GM21381 (cell line): ENCODE measurements at regions not wholly inside any gene's neighbourhood (a gene's known extent, or its start where the extent isn't known, plus 50 kb on each side); places are given as distances from the start of the nearest gene placed in this dataset.
"Not testable (repeated sequence)": the region's sequence is repeated elsewhere in the genome, so short reads cannot be mapped to it uniquely, and the experiment has no call there.

ENCODE experiments used
- ATAC-seq: cut with Tn5 transposase; IDR thresholded peaks from one replicate; pipeline ENCODE4 v1.9.1; 2021; ENCODE audit warnings: mild to moderate bottlenecking, moderate library complexity; ENCODE audit not compliant: unreplicated experiment

- ATAC-seq, result no peak
Measured at GRCh38 chr15:62869116-62869515, 173.4 kb upstream of the TPM1 start.

- ATAC-seq, result no peak
Measured at GRCh38 chr15:62870216-62870615, 172.3 kb upstream of the TPM1 start.

DNA sequence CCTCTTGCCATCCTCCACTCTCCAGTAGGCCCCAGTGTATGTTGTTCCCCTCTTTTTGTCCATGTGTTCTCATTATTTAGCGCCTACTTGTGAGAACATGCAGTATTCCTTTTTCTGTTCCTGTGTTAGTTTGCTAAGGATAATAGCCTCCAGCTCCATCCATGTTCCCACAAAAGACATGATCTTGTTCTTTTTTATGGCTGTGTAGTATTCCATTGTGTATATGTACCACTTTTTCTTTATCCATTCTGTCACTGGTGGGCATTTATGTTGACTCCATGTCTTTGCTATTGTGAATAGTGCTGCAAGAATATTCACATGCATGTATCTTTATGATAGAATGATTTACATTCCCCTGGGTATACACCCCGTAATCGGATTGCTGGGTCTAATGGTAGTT, 171.8 kb upstream of the TPM1 start:
- ATAC-seq, result not testable (repeated sequence)

DNA sequence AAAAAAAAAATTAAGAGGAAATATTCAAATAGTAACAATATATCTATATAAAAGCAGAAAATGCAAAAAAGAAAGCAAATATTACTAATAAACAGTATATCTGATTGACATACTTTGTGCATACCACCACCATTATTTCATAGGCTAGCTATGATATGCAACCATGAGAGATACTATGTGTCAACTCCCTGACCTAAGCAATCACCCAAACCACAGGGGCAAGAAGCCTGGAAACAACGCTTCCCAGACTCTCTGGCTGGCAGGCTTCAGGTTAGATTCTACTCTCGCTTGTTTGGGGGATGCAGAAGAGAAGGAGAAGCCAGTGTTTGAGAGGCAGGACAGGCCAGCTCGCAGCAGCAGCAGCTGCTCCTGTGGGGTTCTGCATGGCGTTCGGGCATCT, 169.3 kb upstream of the TPM1 start:
- ATAC-seq, result no peak

DNA sequence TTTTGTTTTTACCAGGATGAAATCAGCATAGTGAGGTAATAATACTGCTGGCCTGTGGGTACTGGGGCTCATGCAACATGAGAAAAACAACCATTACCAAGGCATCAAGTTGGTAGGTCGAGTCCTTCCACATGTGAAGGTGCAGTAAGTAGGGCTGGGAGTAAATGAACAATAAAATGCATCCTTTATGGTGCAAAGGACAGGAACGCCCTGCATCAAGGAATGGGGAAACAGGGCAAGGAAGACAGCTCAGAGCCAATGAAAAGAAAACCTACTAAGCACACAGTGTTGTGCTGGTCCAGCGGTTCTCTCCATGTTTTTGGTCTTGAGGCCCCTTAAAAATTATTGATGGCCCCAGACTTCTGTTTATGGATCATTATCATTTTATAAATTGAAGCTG, 168.5 kb upstream of the TPM1 start:
- no peak for ATAC-seq

GRCh38 chr15:62874959-62875625, 167.5 kb upstream of the TPM1 start:
- no peak for ATAC-seq

DNA sequence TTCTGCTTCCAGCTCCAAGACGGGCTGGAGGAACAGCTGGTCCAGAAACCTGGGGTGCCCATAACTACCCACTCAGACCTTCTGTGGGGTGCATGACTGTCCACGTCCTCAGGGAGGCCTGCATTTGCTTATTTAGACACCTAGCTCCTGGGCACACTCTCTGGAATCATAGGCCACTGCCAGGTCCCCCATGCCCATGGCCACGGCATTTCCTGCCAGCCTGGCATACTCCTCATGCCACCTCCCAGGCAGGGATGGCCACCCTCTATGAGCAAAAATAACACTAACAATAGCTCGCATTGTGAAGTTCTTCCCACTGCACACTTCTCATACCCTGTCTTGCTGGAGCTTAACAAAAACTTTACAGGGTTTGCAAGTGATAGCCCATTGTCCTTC, 166.9 kb upstream of the TPM1 start:
- ATAC-seq, result no peak

DNA sequence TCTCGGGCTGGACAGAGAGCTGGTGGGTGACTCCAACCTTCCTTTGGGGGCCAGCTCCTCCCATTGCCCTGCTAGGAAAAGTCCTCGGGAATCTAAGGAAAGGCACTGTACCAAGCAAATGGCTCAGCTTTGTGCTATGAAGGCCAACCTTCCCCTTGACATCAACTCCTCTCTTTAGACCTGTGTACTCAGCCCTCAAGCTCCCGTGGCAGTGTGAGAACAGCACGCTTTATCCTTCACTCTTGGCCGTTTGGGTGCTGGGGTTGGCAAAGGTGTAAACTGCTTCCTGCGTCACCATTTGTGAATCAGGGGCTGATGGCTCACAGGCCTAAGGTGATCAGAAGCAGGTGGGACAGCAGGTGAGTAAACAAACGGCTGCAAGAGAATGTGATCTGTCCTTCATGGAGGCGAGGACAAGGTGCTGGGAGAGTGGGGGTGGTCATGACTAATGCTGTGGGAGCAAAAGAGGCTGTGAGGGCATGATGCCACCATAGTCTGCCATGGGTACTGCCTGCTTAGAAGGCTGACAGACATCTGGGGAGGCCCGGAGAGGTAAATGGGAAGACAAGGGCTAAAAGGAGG, 165.2 kb upstream of the TPM1 start:
- ATAC-seq, result no peak

DNA sequence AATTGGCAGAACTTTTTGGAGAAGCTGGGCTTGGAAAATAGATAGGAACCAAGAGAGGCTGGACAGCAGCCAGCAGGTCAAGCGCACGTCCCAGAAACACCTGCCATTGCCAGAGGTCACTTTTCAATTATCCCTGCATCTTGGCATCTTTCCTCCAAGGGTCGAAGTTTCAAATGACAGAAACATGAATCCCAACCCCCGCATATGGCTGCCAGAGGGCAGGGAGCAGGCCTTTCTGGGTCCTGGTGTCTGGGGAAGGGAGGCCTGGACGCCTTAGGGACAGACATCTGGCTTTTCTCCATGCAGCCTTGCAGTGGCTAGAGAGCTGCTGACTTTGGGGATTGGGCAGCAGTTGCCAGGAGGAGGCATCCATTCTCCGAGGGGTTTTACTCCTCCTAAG, 164.5 kb upstream of the TPM1 start:
- no peak for ATAC-seq

GRCh38 chr15:62879770-62880169, 162.8 kb upstream of the TPM1 start:
- no peak for ATAC-seq

DNA sequence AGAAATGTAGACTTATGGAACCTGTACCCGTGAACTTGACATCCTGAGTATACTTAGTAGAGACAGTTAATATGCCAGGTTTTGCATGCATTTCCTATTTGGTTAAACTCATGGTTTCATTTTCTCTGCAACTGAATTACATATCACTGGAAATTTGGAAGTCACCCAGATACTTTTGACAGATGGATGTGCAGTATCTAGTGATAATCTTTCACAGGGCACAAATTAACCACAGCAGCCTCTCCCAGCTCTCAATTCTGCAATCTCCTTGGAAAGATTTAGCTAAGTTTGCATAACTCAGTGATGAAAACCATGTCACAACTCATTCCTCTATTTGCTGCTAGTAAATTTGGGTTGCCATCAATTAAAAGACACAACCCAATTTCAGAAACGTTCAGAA, 162.3 kb upstream of the TPM1 start:
- ATAC-seq, result no peak

- ATAC-seq, result no peak
Measured at GRCh38 chr15:62881056-62881455, 161.5 kb upstream of the TPM1 start.

DNA sequence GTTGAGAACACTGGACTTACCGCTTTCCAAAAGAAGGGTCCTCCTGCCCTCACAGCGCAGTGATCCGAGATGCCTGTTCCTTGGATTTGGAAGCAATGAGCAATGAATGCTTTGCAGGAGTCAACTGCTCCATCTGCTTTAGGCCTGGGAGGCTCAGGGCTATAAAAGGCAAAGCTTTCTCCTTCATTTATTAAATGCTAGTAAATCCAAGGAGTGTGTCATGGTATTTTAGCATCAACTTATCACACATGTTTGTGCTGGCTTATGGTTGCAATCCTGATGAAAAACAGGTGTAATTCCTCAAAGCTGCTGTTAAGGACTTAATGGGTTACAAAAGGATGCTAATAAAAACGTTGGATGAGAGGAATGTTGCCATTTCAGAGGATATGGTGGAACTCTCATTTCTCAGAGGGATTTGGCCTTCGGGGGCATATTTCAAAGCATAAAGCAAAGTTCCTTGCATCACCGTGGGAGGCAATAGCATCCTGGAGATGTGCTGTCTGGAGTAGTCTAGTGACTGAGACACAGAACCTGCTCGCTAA, 158.5 kb upstream of the TPM1 start:
- ATAC-seq, result no peak

DNA sequence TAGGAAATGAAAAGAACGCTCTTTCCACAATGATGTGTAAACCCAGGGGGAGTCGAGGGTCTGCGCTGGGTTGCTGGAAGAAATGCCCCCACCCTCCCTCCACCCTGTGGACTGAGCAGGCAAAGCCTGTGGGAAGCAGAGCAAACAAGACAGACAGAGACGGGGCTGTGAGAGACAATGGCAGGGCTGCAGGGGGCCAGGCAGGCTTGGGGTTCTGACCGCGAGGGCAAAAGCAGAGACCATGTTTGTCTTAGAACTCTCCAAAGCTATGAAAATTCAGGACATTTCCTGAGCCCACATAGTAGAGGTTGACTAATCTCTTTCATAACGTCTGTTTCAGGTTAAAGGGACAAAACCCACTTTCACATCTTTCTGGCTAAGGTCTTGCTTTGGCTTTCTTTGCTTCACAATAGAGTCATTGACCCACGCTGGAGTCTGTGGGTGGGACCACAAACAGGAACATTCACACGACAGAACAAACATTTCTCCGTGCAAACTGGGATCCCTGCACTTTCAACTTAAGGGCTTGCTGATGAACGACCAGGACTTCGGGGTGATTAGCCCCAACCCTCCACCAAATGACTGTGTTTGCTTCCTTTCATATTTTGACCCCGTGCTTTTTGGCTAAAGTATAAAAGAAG, 156.0 kb upstream of the TPM1 start:
- no peak for ATAC-seq

- no peak for ATAC-seq
Measured at GRCh38 chr15:62887113-62887570, 155.4 kb upstream of the TPM1 start.

DNA sequence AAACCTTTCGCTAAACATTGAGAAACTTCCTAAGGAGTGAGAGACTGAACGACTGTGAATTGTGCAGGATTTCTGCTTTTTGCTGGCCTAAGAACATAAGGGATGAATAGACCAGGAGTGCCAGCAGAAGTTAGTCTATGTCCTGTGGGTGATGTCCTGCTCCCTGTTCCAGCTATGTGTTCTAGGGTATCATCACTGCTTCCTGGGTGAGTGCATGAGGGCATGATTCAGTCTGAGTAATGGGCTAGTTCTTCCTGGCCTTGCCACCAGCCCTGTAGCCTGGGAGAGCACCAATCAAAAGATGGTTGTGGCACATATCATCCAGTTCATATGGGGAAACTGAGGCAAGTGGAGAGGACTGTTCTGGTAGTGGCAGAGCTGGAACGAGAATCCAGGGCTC, 153.9 kb upstream of the TPM1 start:
- ATAC-seq, result no peak

- ATAC-seq, result no peak
Measured at GRCh38 chr15:62889141-62889661, 153.3 kb upstream of the TPM1 start.

- ATAC-seq, result no peak
Measured at GRCh38 chr15:62889734-62890505, 152.6 kb upstream of the TPM1 start.

DNA sequence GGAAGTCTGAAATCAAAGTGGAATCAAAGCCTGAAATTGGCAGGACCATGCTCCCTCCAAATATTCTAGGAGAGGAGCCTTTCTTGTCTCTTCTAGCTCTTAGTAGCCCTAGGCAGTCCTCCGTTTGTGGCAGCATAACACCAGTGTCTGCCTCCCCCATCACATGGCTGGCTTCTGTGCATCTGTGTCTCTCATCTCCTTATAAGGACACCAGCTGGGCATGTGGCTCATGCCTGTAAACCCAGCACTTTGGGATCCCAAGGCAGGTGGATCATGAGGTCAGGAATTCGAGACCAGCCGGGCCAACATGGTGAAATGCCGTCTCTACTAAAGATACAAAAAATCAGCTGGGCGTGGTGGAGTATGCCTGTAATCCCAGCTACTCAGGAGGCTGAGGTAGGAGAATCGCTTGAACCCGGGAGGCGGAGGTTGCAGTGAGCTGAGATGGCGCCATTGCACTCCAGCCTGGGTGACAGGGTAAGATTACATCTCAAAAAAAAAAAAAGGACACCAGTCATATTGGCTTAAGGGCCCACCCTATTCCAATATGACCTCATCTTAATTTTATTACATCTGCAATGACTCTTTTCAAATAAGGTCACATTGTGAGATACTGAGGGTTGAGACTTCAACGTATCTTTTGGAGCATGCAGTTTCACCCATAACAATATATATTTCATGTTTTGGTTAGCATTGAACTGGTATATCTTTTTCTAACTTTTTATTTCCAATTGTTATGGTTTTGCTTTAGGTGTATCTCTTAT, 148.0 kb upstream of the TPM1 start:
- no peak for ATAC-seq

- ATAC-seq, result no peak
Measured at GRCh38 chr15:62895139-62895866, 147.2 kb upstream of the TPM1 start.
